EH (cell line): ENCODE measurements at regions not wholly inside any gene's neighbourhood (a gene's known extent, or its start where the extent isn't known, plus 50 kb on each side); places are given as distances from the start of the nearest gene placed in this dataset.
"Not testable (repeated sequence)": the region's sequence is repeated elsewhere in the genome, so short reads cannot be mapped to it uniquely, and the experiment has no call there.

Experiments used
- DNase-seq: peaks from one replicate; pipeline ENCODE4 v3.0.0-alpha.2; 2015; ENCODE audit warnings: low read depth

DNA sequence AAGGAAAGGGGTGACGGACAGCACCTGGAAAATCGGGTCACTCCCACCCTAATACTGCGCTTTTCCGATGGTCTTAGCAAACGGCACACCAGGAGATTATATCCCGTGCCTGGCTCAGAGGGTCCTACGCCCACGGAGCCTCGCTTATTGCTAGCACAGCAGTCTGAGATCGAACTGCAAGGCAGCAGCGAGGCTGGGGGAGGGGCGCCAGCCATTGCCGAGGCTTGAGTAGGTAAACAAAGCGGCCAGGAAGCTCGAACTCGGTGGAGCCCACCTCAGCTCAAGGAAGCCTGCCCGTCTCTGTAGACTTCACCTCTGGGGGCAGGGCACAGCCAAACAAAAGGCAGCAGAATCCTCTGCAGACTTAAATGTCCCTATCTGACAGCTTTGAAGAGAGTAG, 91.5 kb upstream of the MBIP start:
- DNase-seq: not testable (repeated sequence)

DNA sequence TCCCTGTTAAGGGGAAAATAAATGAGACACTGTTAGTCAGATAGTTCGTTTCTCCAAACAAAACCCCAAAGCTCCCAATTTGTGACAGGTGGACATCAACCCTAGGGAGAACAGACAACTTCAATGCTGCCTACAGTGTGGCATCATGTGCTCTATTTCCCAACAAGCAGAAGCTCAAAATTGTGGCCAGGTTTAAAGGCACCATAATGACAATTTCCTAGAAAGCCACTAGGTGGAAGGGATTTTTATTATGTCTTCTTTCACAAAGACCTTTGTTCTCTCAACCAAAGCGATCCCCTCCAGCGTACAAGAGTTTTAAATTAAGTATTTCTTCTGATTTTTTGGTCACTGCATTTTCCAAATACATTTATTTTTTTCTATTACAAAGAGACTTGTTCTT, 88.0 kb upstream of the MBIP start:
- no peak for DNase-seq

DNA sequence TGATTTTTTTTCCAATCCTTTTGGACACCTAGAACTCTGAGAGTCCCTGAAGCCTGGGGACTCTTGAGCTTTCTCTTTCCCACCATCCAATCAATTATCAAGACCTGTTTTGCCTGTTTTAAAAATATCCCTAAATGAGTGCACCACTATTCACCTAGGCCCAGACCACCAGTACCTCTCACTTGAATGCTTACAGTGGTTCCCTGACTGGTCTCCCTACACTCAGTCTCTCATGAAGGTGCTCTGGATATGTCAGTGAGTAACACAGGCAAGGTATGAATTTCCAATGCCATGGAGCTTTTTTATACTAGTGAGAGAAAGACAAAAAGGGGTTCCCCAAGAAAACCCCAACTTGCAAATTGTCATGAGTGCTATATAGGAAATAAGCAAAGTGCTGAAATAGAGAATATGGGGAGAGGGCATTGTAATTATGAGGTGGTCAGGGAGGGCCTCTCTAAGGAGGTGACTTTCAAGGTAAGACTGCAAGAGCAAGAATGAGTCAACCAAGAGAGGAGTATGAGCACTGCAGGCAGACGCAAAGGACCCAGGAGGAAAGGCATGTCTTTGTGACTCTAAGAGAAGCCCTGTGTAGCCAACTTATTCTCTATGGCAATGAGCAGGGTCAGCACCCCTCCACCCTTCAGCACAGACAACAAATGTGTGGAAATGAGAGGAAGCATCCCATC, 85.3 kb upstream of the MBIP start:
- DNase-seq: no peak

DNA sequence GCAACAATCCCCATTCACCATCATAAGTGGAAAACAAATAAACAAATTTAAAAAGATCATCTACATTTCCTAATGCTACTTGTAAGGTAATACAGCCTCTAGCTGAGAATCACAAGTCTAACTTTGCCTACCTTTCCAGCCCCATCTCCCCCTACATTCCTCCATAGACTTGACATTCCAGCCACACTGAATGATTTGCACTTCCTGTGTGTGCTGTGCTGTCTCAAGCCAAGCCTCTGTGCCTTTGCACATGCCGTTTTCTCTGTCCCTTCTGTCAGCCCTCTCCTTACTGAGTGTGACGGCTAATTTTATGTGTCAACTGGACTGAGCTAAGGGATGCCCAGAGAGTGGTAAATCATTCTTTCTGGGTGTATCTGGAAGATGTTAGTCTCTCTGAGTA, 82.4 kb upstream of the MBIP start:
- DNase-seq: no peak

DNA sequence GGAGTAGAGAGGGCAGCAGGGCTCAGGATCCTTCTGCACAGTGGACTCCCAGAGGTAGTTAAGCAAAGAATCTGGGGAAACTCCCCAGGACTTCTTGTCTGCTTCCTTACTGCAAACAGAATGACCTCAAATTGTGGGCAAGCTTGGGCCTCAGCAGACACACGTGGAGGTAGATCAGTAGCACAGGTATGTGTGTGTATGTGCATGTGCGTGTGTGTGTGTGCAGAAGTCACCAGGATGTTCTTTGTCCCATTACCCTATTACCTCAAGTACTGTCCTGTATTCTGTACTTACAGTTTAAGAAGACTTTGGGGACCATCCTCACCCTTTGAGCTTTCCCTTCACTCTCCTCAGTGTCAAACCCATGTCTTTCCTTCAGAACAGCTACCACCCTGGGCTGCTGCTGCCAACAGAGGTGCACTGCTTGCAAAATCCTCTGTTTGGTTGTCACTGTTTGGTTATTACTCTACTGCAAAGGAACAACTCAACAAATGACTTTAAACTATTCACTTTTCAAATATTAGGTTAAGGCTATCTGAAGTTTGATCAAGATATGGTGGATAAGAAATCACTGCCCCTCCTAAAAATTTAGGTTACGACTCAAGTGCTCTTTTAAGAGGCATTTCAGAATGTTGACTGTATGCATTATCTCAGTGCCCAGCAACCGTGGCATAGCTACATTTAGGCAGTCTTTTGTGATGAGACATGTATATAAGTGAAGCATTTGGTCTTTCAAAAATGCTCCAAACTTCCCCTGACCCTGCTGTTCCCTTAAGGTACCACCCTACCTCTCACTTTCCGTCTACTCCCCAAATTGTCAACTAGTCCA, 78.2 kb upstream of the MBIP start:
- DNase-seq: no peak

DNA sequence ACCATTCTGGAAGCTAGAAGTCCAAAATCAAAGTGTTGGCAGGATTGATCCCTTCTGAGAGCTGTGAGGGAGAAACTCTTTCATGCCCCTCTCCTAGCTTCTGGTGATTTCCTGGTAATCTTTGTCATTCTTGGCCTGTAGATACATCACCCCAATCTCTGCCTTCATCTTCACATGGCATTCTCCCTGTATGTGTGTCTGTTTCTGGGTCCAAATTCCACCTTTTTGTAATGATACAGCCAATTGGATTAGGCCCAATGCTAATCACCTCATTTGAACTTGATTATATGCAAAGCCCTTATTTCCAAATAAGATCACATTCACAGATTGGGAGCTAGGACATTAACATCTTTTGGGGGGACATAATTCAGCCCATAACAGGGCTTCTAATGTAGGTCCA, 76.9 kb upstream of the MBIP start:
- no peak for DNase-seq

DNA sequence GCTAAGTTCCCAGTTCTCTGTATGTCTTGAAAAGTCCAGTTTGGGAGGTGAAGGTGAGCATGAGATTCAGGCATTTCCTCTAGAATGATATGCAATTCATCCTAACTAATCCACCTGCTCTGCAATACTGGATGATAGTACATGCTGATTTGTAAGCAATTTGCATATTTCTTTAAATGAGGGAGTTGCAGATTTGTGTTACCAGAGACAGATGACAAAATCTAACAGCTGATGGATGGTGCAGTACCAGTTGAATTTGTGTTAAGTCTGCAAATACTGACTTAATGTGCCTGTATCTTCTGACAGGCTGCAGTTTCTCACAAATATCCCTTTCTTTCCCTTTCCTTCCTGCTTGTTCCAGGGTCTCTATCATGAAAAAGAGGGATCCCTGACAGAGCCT, 76.4 kb upstream of the MBIP start:
- no peak for DNase-seq

DNA sequence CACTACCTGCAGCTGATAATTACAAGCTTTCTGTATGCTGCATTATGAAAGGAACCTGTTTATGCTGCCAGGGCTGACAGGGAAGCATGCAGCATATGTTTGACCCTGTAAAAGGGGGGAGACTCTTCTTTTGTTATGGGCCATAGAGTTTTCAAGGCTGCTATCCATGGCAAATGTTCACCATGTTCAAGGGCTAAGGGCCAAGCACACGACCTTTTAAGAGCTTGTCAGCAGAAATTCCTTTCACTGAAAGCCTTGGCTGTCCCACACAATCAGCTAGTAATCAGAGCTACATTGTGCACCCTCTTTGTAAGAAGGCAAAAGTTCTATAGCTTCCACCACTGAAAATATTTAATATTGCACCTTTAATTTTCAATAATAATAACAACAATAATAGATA, 74.2 kb upstream of the MBIP start:
- DNase-seq: no peak

DNA sequence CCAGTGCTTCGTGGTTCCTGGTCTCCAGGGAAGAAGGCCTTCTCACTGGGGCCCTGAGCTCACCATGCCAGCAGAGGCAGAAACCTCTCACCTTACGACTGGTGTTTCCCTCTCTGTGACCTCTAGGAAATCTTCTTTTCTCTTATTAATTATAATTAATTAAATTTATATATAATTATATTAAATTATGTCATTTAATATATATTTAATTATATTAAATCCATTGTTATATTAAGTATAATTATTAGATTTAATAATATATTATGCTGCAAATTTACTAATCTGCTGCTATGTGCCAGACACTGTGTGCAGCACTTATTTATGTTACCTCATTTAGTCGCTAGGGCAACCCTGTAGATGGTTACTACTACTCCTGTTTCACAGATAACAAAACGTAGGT, 70.3 kb upstream of the MBIP start:
- DNase-seq: no peak

DNA sequence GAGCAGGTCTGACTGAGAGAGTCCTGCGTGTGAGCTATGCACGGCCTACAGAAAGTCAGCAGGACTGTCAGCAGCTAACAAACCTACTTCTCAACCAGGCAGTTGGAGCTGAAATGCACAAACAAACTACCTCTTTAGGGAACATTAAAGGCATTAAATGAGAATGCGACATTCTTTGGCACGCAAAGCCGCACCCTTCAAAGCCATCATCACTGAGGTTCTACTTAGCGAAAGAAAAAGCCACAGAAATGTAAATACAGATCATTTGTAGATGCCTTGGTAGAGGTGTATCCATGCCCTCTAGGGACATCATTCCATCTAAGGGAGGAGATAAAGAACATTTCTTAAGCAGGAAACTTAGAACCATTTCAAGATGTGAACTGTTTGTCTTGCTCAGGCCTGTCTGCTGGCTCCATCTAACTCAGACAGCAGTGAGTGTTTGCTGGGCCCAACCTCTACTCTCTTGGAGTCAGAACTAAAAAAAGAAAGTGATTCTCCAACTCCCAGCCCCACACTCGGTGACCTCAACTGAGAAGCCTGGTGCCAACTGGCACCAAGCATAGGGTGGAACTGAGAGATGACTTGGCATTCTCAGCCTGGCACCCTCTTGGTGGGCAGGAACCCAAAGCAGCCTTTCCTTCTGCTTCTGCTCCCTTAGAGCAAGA, 63.5 kb upstream of the MBIP start:
- DNase-seq: no peak

DNA sequence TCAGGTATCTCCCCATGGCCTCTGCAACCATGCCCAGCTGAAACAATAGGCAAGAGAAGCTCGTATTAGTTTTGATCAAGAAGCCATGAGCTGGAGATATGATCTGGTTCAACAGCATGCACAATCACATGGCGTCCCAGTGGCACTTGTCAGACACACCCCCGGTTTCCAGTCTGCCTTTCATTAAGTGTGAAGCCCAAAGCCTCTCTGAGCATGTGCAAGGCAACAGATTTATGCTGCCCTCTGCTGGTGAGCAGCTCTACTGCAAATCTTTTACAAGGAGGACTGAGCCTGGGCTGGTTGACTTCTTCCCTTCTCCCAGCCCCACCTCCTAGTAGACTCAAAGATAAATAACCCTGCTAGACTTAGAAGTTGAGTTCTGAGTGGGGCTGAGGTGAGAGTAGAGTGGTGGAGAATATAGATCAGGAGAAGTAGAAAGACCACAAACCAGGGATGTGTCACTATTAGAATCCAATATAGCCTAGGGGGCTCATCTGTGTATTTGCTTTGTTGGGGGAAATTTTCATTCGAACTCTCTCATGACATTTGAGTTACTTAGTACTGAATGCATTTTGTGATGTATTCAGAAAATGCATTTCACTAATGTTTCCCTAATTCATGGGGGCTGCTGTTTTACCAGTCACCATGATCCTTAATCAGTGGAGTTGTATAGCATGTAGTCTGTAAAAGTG, 53.7 kb upstream of the MBIP start:
- DNase-seq: peak; percentile 78
